ENCODE measurements at regions not wholly inside any gene's neighbourhood (a gene's known extent, or its start where the extent isn't known, plus 50 kb on each side); places are given as distances from the start of the nearest gene placed in this dataset.

DNA sequence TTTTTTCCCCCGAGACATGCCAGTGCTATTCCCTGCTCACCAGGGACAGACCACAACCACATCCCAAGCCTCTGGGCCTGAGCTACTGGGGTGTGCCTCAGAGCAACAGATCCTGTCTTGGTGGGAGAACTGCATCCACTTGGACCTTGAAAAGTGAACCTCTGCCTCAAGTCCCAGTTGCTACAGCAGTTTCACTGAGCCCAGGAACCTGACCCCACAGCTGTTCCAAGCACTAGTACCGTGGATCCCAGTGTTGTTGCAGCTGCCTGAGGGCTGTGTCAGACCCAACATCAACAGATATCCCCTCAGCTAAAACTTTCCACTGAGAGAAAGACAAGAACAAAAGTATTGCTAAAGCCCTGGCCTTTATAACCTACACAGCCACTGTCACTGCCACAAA is 373.0 kb downstream of the PLPP3 start:
- DNase-seq (ENCODE audit: low read depth in 1 of 2, low spot score in 2 of 2), result no peak
- no peak overlapping the region for H3K23ac ChIP-seq (ENCODE audit: insufficient read length)
- H3K4me3 ChIP-seq (ENCODE audit: extremely low read depth in 1 of 4, insufficient read depth in 2 of 4, low read depth in 3 of 4, low read length in 4 of 4), result no peak overlapping the region
- H2BK12ac ChIP-seq (ENCODE audit: low read depth, low read length), result no peak overlapping the region
- no peak overlapping the region for H3K14ac ChIP-seq (ENCODE audit: insufficient read length)
- H2BK15ac ChIP-seq (ENCODE audit: low read length), result no peak overlapping the region
- H4K20me1 ChIP-seq (replicated peaks in 1 of 2; ENCODE audit: control insufficient read depth in 1 of 2, insufficient read depth in 2 of 2, low read length in 2 of 2), result no peaks in the 10 kb centered on the region
- H3K79me2 ChIP-seq (ENCODE audit: control insufficient read depth in 1 of 2, insufficient read depth in 2 of 2, low read length in 2 of 2), result no peaks in the 10 kb centered on the region
- no peaks in the 10 kb centered on the region; a peak in 1 of 4 replicates for H3K9me3 ChIP-seq (ENCODE audit: insufficient read depth in 2 of 2, low read depth in 1 of 2, low read length in 1 of 2)
- no peak overlapping the region for H4K91ac ChIP-seq (replicated peaks; ENCODE audit: insufficient read length, low read length)
- no peaks in the 10 kb centered on the region for H3K36me3 ChIP-seq (ENCODE audit: control insufficient read depth in 2 of 4, insufficient read depth in 4 of 4, low read length in 3 of 4)
- CTCF ChIA-PET (ENCODE audit: partially characterized antibody), result interaction anchor here (1.4 to 5.3 kb wide), 2 partner anchors 12 to 18 kb away, joined by 3 to 19 read pairs; no protein-coding TSS in a partner anchor
- H3K4me1 ChIP-seq (replicated peaks in 1 of 4; ENCODE audit: control insufficient read depth in 3 of 4, insufficient read depth in 4 of 4, low read length in 3 of 4), result no peaks in the 10 kb centered on the region
- H2BK120ac ChIP-seq (replicated peaks; ENCODE audit: low read depth, low read length), result no peak overlapping the region
- no peak overlapping the region for H3K27ac ChIP-seq (ENCODE audit: low read depth, low read length)
- no peaks in the 10 kb centered on the region for H3K27me3 ChIP-seq (replicated peaks in 1 of 4; ENCODE audit: control insufficient read depth in 3 of 4, extremely low read depth in 1 of 4, insufficient read depth in 3 of 4, low read length in 3 of 4)
- FAIRE-seq, result no peak
- H3K56ac ChIP-seq (replicated peaks; ENCODE audit: insufficient read length, low read depth, low read length), result no peak overlapping the region
- H3K18ac ChIP-seq (ENCODE audit: extremely low read depth, low read length), result no peak overlapping the region
- H2BK20ac ChIP-seq (ENCODE audit: low read length), result no peak overlapping the region
- no peak overlapping the region for H3K9ac ChIP-seq (replicated peaks in 1 of 4; ENCODE audit: extremely low read depth in 1 of 4, low read depth in 3 of 4, low read length in 3 of 4)
- POLR2A ChIA-PET (ENCODE audit: partially characterized antibody), result no interaction called here
- no peak overlapping the region for H3K4ac ChIP-seq (replicated peaks; ENCODE audit: insufficient read length, low read depth, low read length)
- H4K5ac ChIP-seq (ENCODE audit: insufficient read length, low read depth, low read length), result no peak overlapping the region
- H2BK5ac ChIP-seq (ENCODE audit: low read depth, low read length), result no peak overlapping the region
- H4K8ac ChIP-seq (ENCODE audit: extremely low read depth, insufficient read depth, low read length), result no peak overlapping the region
- no peaks in the 10 kb centered on the region for H3K23me2 ChIP-seq (ENCODE audit: low read depth, low read length)
- no peak overlapping the region for H2AFZ ChIP-seq (ENCODE audit: low read length)
- H3K79me1 ChIP-seq (ENCODE audit: low read depth, low read length), result no peaks in the 10 kb centered on the region
- WGBS, 2 experiments (ENCODE audit: extremely low coverage in 1 of 2, insufficient coverage in 1 of 2, insufficient read length in 1 of 2, insufficient replicate concordance in 2 of 2, low coverage in 1 of 2, low lambda C conversion rate in 2 of 2, missing lambda C conversion rate in 1 of 2), result 83% methylated on average over 2 of the region's 2 CpGs; no CpG with 5 or more reads in 1 of the 2 experiments
- no peak overlapping the region for H3K4me2 ChIP-seq (ENCODE audit: insufficient read depth in 1 of 2, low read depth in 2 of 2, low read length in 2 of 2)
- H2AK5ac ChIP-seq (ENCODE audit: low read depth, low read length), result no peak overlapping the region
- TF ChIP-seq TBP (IDR thresholded peaks at IDR 0.05; ENCODE audit: low read depth, low read length), result no peak
- no peak for TF ChIP-seq SP1 (IDR thresholded peaks at IDR 0.05; ENCODE audit: low read depth, low read length)
- no peak for TF ChIP-seq USF2 (IDR thresholded peaks at IDR 0.05; ENCODE audit: low read length)
- no peak for TF ChIP-seq POLR2A (IDR thresholded peaks at IDR 0.05; ENCODE audit: control extremely low read depth in 1 of 2, low read depth in 2 of 2, low read length in 2 of 2)
- TF ChIP-seq YY1 (IDR thresholded peaks at IDR 0.05; ENCODE audit: low read depth, low read length), result no peak
- no peak for TF ChIP-seq CHD2 (IDR thresholded peaks at IDR 0.05; ENCODE audit: low read length)
- no peak for TF ChIP-seq TCF12 (IDR thresholded peaks at IDR 0.05; ENCODE audit: low read depth, low read length)
- no peak for TF ChIP-seq CEBPB (IDR thresholded peaks at IDR 0.05; ENCODE audit: low read depth, low read length)
- TF ChIP-seq ATF3 (IDR thresholded peaks at IDR 0.05; ENCODE audit: insufficient read depth, low read depth, low read length), result no peak
- TF ChIP-seq CBX8 (IDR thresholded peaks at IDR 0.05; ENCODE audit: borderline replicate concordance, low read depth, low read length), result no peak
- no peak for TF ChIP-seq ATF2 (IDR thresholded peaks at IDR 0.05; ENCODE audit: low read length)
- TF ChIP-seq MAX (IDR thresholded peaks at IDR 0.05), result no peak
- TF ChIP-seq TAF7 (optimal IDR thresholded peaks at IDR 0.05; ENCODE audit: borderline replicate concordance, low read depth, low read length), result no peak
